B cell (primary cell): ENCODE measurements at regions not wholly inside any gene's neighbourhood (a gene's known extent, or its start where the extent isn't known, plus 50 kb on each side); places are given as distances from the start of the nearest gene placed in this dataset.

Experiments used
- ATAC-seq: fragments of 200-7000 bp; cut with Tn5 transposase; one replicate; pipeline ENCODE4 v1.10.0; 2021; ENCODE audit warnings: low read depth, mild to moderate bottlenecking, moderate number of reproducible peaks, moderate library complexity
- CTCF ChIA-PET: fragments of 350-600 bp; sonication (Branson Sonifier 250); formaldehyde crosslinking; loops from one replicate; lab custom pipeline; 2021; ENCODE audit warnings: antibody characterized with exemption, inconsistent platforms; lab: Charles Lee
- POLR2A ChIA-PET: fragments of 350-600 bp; sonication (Branson Sonifier 250); formaldehyde crosslinking; loops from one replicate; lab custom pipeline; 2021; ENCODE audit warnings: antibody characterized with exemption; lab: Charles Lee
- DNase-seq: peaks from one replicate; pipeline ENCODE4 v3.0.0; 2013
- H2AFZ ChIP-seq: 2 replicates; pipeline ENCODE4 v1.6.1; 2012; ENCODE audit warnings: mild to moderate bottlenecking, low read depth, low read length; ENCODE audit not compliant: insufficient read depth, poor library complexity, severe bottlenecking
- H3K27ac ChIP-seq, 2 donors: 1 replicate in 1 of 2; 2 replicates in 1 of 2; pipeline ENCODE4 v1.5.1; 2012 to 2013; ENCODE audit warnings: low read length in 2 of 2, mild to moderate bottlenecking in 2 of 2, moderate library complexity in 1 of 2
- H3K27me3 ChIP-seq, 4 experiments: fragments of 200-600 bp in 1 of 4; sonication (generic) in 1 of 4; replicated peaks in 1 of 4; 1 replicate in 2 of 4; 2 replicates in 2 of 4; pipeline versions ENCODE4 v1.6.1 to v1.7.0; 2013 to 2016; ENCODE audit warnings: low read length in 3 of 4, mild to moderate bottlenecking in 2 of 4, mixed read lengths in 1 of 4, moderate library complexity in 1 of 4; ENCODE audit not compliant: insufficient read depth in 4 of 4, control insufficient read depth in 3 of 4; ENCODE audit errors: control extremely low read depth in 1 of 4
- H3K36me3 ChIP-seq, 2 experiments: replicated peaks in 1 of 2; 1 replicate in 1 of 2; 2 replicates in 1 of 2; pipeline versions ENCODE4 v1.6.1 to v1.7.1; 2013; ENCODE audit warnings: low read length in 1 of 2; ENCODE audit not compliant: insufficient read depth in 2 of 2, control insufficient read depth in 1 of 2; ENCODE audit errors: control extremely low read depth in 1 of 2, extremely low read depth in 1 of 2
- H3K4me1 ChIP-seq, 2 donors: fragments of 200-600 bp in 1 of 2; sonication (generic) in 1 of 2; 1 replicate in 1 of 2; 2 replicates in 1 of 2; pipeline versions ENCODE4 v1.5.1 to v1.6.1; 2013 to 2017; ENCODE audit warnings: low read length in 2 of 2; ENCODE audit not compliant: control insufficient read depth in 2 of 2, insufficient read depth in 2 of 2
- H3K4me2 ChIP-seq: replicated peaks from 2 replicates; pipeline ENCODE3; 2012; ENCODE audit warnings: mild to moderate bottlenecking, low read depth, low read length; ENCODE audit not compliant: poor library complexity, severe bottlenecking
- H3K4me3 ChIP-seq, 5 experiments: fragments of 200-600 bp in 1 of 5; sonication (generic) in 1 of 5; 1 replicate in 3 of 5; 2 replicates in 2 of 5; pipeline versions ENCODE4 v1.5.1 to v1.7.0; 2011 to 2016; ENCODE audit warnings: low read length in 4 of 5, mild to moderate bottlenecking in 4 of 5, low read depth in 2 of 5, control low read depth in 1 of 5, moderate library complexity in 1 of 5; ENCODE audit not compliant: insufficient read depth in 1 of 5; ENCODE audit errors: control extremely low read depth in 1 of 5, extremely low read depth in 1 of 5
- H3K79me2 ChIP-seq: fragments of 200-600 bp; sonication (generic); one replicate; pipeline ENCODE4 v1.6.0; 2016; ENCODE audit warnings: low read length; ENCODE audit not compliant: control insufficient read depth, insufficient read depth
- H3K9ac ChIP-seq: fragments of 200-600 bp; sonication (generic); 2 replicates; pipeline ENCODE4 v1.6.1; 2017; ENCODE audit warnings: mild to moderate bottlenecking, low read length, moderate library complexity
- H3K9me3 ChIP-seq, 3 donors: one replicate each; pipeline versions ENCODE4 v1.6.1 to v1.7.1; 2013; ENCODE audit warnings: low read length in 2 of 3; ENCODE audit not compliant: control insufficient read depth in 2 of 3, insufficient read depth in 1 of 3; ENCODE audit errors: control extremely low read depth in 1 of 3
- H4K20me1 ChIP-seq: 2 replicates; pipeline ENCODE4 v1.6.0; 2012; ENCODE audit warnings: mild to moderate bottlenecking, low read length; ENCODE audit not compliant: insufficient read depth, control insufficient read depth, poor library complexity, severe bottlenecking
- H3K27ac Mint-ChIP-seq: one replicate; pipeline ENCODE4 v1.8.0; 2021; ENCODE audit warnings: mixed read lengths
- H3K27me3 Mint-ChIP-seq: one replicate; pipeline ENCODE4 v1.8.0; 2021; ENCODE audit warnings: mixed read lengths
- H3K4me1 Mint-ChIP-seq: one replicate; pipeline ENCODE4 v1.8.0; 2021; ENCODE audit warnings: mixed read lengths
- H3K4me3 Mint-ChIP-seq: one replicate; pipeline ENCODE4 v1.8.0; 2021; ENCODE audit warnings: mixed read lengths
- H3K9me3 Mint-ChIP-seq: one replicate; pipeline ENCODE4 v1.8.0; 2022; ENCODE audit warnings: mixed read lengths; ENCODE audit not compliant: insufficient read depth
- EZH2 ChIP-seq: IDR thresholded peaks from 2 replicates; pipeline ENCODE4 v1.6.1; 2012; ENCODE audit warnings: borderline replicate concordance, low read depth, mild to moderate bottlenecking, moderate library complexity, low read length; ENCODE audit not compliant: insufficient read depth, poor library complexity, severe bottlenecking
- WGBS: methylation state at CpG from one replicate; pipeline ENCODE4 v1.1.5; 2013; ENCODE audit warnings: missing lambda C conversion rate; ENCODE audit not compliant: insufficient coverage; 5-methylcytosine and 5-hydroxymethylcytosine counted together
- intact Hi-C: fragments of 100-400 bp; cut with micrococcal nuclease; formaldehyde crosslinking; loops from one replicate; pipeline ENCODE4 v1.10.0; 2022
- TF ChIP-seq, protein P1 (sequence below): fragments of 200-600 bp; IDR thresholded peaks from one replicate; pipeline ENCODE4 v1.8.0; 2022; ENCODE audit warnings: antibody characterized with exemption, mild to moderate bottlenecking

DNA sequence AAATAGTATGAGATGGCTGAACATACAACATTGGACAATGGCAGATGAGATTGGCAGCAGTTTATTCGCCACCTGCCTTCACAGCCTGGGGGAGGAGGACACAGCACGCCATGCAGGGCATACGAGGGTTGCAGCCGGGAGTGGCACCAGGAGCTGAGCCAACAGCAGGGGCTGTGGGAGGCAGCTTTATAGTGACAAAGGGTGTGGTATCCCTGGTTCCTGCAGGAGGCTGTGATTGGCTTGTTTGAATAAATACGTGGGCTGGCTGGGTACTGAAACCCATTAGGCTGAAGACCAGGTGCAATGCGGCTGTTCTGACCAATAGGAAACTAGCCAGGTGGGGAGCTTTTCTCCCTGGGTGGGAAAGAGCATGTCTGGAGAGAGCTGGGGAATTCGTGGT, 68.9 kb upstream of the LEP start:
- Histone ChIP-seq H2AFZ (no peak overlapping the region), H3K79me2 (no peaks in the 10 kb centered on the region), H4K20me1 (no peaks in the 10 kb centered on the region), H3K36me3 (no peaks in the 10 kb centered on the region), H3K27ac (no peak overlapping the region), H3K4me1 (peaks cover 19 to 24% of the 10 kb centered on the region in 2 donors), H3K4me2 (no peak overlapping the region), H3K4me3 (no peak overlapping the region), H3K27me3 (peaks cover 0 to 34% (median 18%) of the 10 kb centered on the region in 4 experiments), H3K9ac (no peak overlapping the region), H3K9me3 (peaks cover 0 to 12% (median 0%) of the 10 kb centered on the region in 3 donors)
- ChIA-PET POLR2A (no interaction called here), CTCF (interaction anchor here (0.9 kb wide), 1 partner anchor 464 kb away, joined by 3 read pairs; no protein-coding TSS in a partner anchor)
- DNase-seq (no peak), ATAC-seq (no peak)
- H3K27ac Mint-ChIP-seq: no peak overlapping the region
- intact Hi-C loops: no loop called here
- no peak for TF ChIP-seq EZH2
- TF ChIP-seq, protein P1, sequence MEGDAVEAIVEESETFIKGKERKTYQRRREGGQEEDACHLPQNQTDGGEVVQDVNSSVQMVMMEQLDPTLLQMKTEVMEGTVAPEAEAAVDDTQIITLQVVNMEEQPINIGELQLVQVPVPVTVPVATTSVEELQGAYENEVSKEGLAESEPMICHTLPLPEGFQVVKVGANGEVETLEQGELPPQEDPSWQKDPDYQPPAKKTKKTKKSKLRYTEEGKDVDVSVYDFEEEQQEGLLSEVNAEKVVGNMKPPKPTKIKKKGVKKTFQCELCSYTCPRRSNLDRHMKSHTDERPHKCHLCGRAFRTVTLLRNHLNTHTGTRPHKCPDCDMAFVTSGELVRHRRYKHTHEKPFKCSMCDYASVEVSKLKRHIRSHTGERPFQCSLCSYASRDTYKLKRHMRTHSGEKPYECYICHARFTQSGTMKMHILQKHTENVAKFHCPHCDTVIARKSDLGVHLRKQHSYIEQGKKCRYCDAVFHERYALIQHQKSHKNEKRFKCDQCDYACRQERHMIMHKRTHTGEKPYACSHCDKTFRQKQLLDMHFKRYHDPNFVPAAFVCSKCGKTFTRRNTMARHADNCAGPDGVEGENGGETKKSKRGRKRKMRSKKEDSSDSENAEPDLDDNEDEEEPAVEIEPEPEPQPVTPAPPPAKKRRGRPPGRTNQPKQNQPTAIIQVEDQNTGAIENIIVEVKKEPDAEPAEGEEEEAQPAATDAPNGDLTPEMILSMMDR: no peak
- WGBS: 78% methylated on average over 7 of the region's 7 CpGs
- no peaks in the 10 kb centered on the region for H3K9me3 Mint-ChIP-seq
- H3K4me3 Mint-ChIP-seq: no peak overlapping the region
- peaks cover 33% of the 10 kb centered on the region for H3K27me3 Mint-ChIP-seq
- H3K4me1 Mint-ChIP-seq: peaks cover 40% of the 10 kb centered on the region

DNA sequence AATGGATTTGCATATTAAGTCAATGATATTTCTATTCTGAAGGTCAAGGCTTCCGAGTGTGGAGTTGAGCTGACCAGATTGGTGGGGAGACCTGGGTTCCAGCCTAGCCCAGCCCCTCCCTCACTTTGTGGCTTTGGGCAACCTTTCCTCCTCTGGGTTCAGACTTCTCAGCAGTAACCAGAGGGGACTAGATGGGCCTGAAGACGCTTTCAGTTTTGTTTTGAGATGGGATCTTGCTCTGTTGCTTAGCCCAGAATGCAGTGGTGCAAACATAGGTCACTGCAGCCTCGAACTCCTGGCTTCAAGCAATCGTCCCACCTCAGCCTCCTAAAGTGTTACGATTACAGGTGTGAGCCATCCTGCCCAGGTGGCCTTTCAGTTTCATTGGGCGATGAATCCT, 68.1 kb upstream of the LEP start:
- H3K4me1 Mint-ChIP-seq: peaks cover 40% of the 10 kb centered on the region
- Histone ChIP-seq H3K9me3 (peaks cover 0 to 9% (median 0%) of the 10 kb centered on the region in 3 donors), H3K9ac (no peak overlapping the region), H3K36me3 (no peaks in the 10 kb centered on the region), H3K79me2 (no peaks in the 10 kb centered on the region), H4K20me1 (no peaks in the 10 kb centered on the region), H3K4me3 (no peak overlapping the region), H3K27ac (no peak overlapping the region), H3K4me1 (peaks cover 17 to 22% of the 10 kb centered on the region in 2 donors), H3K4me2 (no peak overlapping the region), H3K27me3 (peaks cover 0 to 27% (median 14%) of the 10 kb centered on the region in 4 experiments), H2AFZ (no peak overlapping the region)
- no peak for TF ChIP-seq EZH2
- TF ChIP-seq, protein P1: no peak
- ATAC-seq (no peak), DNase-seq (no peak)
- no peaks in the 10 kb centered on the region for H3K9me3 Mint-ChIP-seq
- CTCF ChIA-PET: interaction anchor here (0.9 kb wide), 1 partner anchor 465 kb away, joined by 3 read pairs; no protein-coding TSS in a partner anchor
- H3K27ac Mint-ChIP-seq: no peak overlapping the region
- H3K27me3 Mint-ChIP-seq: peaks cover 39% of the 10 kb centered on the region
- intact Hi-C loops: no loop called here
- no peak overlapping the region for H3K4me3 Mint-ChIP-seq
- POLR2A ChIA-PET: no interaction called here
- WGBS: 77% methylated on average over 6 of the region's 6 CpGs
